Prostate gland (tissue), 2 donors: ENCODE measurements at regions not wholly inside any gene's neighbourhood (a gene's known extent, or its start where the extent isn't known, plus 50 kb on each side); places are given as distances from the start of the nearest gene placed in this dataset.

Experiments used
- CTCF ChIP-seq, 4 experiments: fragments of 200-600 bp in 2 of 4; fragments of 450-650 bp in 2 of 4; sonication (generic) in 2 of 4; IDR thresholded peaks; 1 replicate in 3 of 4; 2 replicates in 1 of 4; pipeline ENCODE4 v1.5.1; 2016 to 2019; ENCODE audit warnings: antibody characterized with exemption in 4 of 4, mild to moderate bottlenecking in 2 of 4, moderate library complexity in 2 of 4
- POLR2A ChIP-seq: fragments of 450-650 bp; IDR thresholded peaks from one replicate; pipeline ENCODE4 v1.6.1; 2016; ENCODE audit warnings: antibody characterized with exemption, mild to moderate bottlenecking

GRCh38 chr16:85398050-85398451, 215.1 kb upstream of the GSE1 start:
- TF ChIP-seq POLR2A (no peak), CTCF (IDR thresholded peaks at IDR 0.05) (no peak)
